ENCODE measurements at regions not wholly inside any gene's neighbourhood (a gene's known extent, or its start where the extent isn't known, plus 50 kb on each side); places are given as distances from the start of the nearest gene placed in this dataset.

DNA sequence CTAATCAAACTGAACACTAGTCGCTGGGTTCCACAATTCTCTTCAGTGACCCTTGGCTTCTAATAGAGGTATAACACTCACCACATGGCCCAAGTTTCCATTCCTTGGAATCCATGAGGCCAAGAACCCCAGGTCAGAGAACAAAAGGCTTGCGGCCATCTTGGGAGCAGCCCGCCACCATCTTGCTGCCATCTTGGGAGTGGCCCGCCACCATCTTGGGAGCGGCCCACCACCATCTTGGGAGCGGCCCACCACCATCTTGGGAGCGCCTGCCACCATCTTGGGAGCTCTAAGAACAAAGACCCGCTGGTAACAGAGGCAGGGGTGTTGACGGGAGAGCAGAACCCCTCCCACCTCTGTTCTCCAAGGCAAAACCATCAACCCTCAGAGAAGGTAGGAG lies 493.4 kb downstream of the MATN1 start:
- no peak overlapping the region for H3K4me3 ChIP-seq (ENCODE audit: low read depth, low read length)
- TF ChIP-seq, protein P1, sequence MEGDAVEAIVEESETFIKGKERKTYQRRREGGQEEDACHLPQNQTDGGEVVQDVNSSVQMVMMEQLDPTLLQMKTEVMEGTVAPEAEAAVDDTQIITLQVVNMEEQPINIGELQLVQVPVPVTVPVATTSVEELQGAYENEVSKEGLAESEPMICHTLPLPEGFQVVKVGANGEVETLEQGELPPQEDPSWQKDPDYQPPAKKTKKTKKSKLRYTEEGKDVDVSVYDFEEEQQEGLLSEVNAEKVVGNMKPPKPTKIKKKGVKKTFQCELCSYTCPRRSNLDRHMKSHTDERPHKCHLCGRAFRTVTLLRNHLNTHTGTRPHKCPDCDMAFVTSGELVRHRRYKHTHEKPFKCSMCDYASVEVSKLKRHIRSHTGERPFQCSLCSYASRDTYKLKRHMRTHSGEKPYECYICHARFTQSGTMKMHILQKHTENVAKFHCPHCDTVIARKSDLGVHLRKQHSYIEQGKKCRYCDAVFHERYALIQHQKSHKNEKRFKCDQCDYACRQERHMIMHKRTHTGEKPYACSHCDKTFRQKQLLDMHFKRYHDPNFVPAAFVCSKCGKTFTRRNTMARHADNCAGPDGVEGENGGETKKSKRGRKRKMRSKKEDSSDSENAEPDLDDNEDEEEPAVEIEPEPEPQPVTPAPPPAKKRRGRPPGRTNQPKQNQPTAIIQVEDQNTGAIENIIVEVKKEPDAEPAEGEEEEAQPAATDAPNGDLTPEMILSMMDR (IDR thresholded peaks at IDR 0.05; ENCODE audit: borderline replicate concordance, insufficient read depth, low read depth, low read length) = no peak

DNA sequence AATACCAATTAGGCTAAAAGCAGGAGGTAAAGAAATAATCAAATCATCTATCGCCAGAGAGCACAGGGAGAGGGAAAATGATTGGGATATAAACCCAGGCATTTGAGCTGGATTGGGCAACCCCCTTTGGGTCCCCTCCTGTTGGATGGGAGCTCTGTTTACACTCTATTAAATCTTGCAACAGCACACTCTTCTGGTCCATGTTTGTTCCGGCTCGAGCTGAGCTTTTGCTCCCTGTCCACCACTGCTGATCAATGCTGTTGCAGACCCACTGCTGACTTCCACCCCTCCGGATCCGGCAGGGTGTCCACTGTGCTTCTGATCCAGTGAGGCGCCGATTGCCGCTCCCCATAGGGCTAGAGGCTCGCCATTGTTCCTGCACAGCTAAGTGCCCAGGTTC lies 493.8 kb downstream of the MATN1 start:
- TF ChIP-seq, protein P1 (IDR thresholded peaks at IDR 0.05; ENCODE audit: borderline replicate concordance, insufficient read depth, low read depth, low read length) = no peak
- H3K4me3 ChIP-seq (ENCODE audit: low read depth, low read length) = no peak overlapping the region

DNA sequence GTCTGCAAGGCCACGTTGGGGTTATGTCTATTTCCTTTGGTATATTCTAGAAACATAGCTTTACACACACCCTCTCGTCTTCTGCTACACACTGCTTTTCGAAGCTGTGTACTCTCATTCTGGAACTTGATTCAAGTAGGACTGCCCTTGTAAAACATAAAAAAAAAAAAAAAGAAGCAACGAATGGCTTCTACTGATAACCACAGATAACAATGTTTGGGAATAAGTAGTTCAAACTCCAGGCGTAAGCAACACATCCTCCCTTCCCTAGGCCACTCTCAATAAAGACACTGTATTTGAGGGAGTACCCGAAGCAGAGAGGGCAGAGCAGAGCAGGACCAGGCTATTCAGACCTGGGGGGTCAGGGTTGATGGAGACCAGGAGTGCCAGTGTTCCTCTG lies 496.7 kb downstream of the MATN1 start:
- TF ChIP-seq, protein P1 (IDR thresholded peaks at IDR 0.05; ENCODE audit: borderline replicate concordance, insufficient read depth, low read depth, low read length) = no peak
- H3K4me3 ChIP-seq (ENCODE audit: low read depth, low read length) = no peak overlapping the region

DNA sequence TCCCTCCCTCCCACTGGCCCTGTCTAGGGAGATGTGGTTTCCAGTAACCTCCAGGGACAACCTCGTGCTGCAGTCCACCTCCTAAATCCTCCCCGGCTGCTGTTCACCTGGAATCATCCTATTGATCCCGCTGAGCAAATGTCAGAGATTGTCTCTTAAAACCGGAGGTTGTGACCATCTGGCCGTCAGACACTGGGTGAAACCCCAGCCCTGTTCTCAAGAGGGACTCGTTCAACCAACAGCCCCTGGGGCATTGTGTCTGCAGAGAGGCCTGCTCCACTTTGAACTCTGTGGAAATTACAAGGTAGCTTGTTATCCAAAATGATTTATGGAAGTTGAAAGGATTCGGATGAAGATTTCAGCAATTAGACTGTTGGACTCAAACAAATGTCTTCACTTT lies 498.0 kb downstream of the MATN1 start:
- H3K4me3 ChIP-seq (ENCODE audit: low read depth, low read length) = no peak overlapping the region
- TF ChIP-seq, protein P1 (IDR thresholded peaks at IDR 0.05; ENCODE audit: borderline replicate concordance, insufficient read depth, low read depth, low read length) = no peak

DNA sequence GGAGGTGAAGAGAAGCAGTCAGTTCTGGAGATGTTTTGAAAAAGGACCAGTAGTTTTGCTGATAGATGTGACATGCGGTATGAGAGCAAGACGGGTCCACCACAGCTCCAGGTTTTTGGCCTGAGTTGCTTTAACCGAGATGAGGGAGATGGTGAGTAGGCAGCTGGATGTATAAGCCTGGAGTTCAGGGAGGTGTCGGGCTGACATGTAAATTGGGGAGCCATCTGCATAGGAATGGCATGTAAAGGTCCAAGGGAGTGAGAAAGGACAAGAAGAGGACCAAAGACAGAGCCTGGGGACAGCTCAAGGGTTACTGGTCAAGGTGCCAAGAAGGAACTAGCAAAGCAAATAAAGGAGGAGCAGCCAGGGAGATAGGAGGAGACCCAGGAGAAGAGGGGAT lies 503.7 kb downstream of the MATN1 start:
- H3K4me3 ChIP-seq (ENCODE audit: low read depth, low read length) = no peak overlapping the region
- TF ChIP-seq, protein P1 (IDR thresholded peaks at IDR 0.05; ENCODE audit: borderline replicate concordance, insufficient read depth, low read depth, low read length) = no peak

DNA sequence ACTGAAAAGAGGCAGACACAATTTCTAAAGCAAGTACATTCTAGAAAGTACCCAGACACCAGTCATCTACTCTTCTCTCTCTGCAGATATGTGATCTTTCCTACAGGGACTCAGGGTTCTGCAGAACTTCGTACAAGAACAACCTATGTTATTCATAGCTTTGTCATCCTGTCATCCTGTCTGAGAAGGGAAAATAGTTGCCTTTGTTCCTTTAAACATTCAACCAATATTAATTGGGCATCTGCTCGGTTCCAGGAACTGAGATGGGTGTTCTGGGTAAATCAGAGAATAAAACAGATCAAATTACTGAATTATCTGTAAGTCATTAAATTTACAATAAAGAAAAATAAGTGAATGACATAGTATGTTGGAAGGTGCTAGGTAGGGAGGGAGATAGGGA lies 504.9 kb downstream of the MATN1 start:
- TF ChIP-seq, protein P1 (IDR thresholded peaks at IDR 0.05; ENCODE audit: borderline replicate concordance, insufficient read depth, low read depth, low read length) = no peak

DNA sequence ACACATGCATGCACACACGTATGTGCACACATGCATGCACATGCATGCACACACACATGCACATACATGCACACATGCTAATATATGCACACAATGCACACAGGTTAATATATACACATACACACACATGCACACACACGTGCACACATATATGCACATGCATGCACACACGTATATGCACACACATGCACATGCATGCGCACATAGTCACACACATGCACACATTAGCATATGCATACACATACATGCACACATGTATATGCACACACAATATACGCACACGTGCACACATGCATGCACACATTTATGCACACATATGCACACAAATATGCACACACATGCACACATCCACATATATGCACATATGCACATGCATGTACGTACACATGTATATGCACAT lies 506.8 kb downstream of the MATN1 start:
- TF ChIP-seq, protein P1 (IDR thresholded peaks at IDR 0.05; ENCODE audit: borderline replicate concordance, insufficient read depth, low read depth, low read length) = no peak

More for the DNA sequence above, 504.9 kb downstream of the MATN1 start:
- no peak overlapping the region for H3K4me3 ChIP-seq (ENCODE audit: low read depth, low read length)

More for the DNA sequence above, 506.8 kb downstream of the MATN1 start:
- no peak overlapping the region for H3K4me3 ChIP-seq (ENCODE audit: low read depth, low read length)

Data from GM12875 (cell line).